ENCODE measurements at regions not wholly inside any gene's neighbourhood (a gene's known extent, or its start where the extent isn't known, plus 50 kb on each side); places are given as distances from the start of the nearest gene placed in this dataset.
"Not testable (repeated sequence)": the region's sequence is repeated elsewhere in the genome, so short reads cannot be mapped to it uniquely, and the experiment has no call there.

DNA sequence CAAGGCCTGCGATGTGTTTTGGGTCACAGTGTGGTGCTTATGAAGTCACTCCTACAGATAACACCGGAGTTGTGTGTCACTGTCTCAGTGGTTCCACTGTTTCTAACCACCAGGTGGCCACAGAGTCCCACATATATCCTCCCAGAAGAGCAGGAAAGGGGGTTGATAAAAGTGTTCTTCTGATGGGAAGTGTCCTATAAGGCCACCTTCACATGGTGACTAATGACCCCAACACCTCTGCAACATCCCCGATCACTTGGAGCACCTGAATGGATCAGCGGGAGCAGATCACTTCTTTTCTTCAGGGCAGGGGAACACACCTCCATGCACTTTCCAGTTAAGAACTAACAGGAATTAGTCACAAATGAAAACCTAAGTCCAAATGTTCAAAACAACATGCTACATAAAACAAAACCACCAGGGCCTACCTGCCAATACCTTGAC lies 111.5 kb downstream of the PPIAL4G start:
- not testable (repeated sequence) for H3K4me1 ChIP-seq; H3K36me3 Mint-ChIP-seq; H3K9me3 Mint-ChIP-seq; H3K27me3 ChIP-seq; H3K9me3 ChIP-seq (ENCODE audit: low read depth); H3K4me3 Mint-ChIP-seq; H3K9ac ChIP-seq; H3K4me2 ChIP-seq; H3K36me3 ChIP-seq; H3K79me2 ChIP-seq (ENCODE audit: low read depth); H3K27me3 Mint-ChIP-seq (ENCODE audit: insufficient read depth, low read depth); H4K20me1 ChIP-seq (ENCODE audit: low read depth); H3K4me3 ChIP-seq; H3K27ac ChIP-seq; H3F3A ChIP-seq (ENCODE audit: low read depth)
- TF ChIP-seq, protein P1, sequence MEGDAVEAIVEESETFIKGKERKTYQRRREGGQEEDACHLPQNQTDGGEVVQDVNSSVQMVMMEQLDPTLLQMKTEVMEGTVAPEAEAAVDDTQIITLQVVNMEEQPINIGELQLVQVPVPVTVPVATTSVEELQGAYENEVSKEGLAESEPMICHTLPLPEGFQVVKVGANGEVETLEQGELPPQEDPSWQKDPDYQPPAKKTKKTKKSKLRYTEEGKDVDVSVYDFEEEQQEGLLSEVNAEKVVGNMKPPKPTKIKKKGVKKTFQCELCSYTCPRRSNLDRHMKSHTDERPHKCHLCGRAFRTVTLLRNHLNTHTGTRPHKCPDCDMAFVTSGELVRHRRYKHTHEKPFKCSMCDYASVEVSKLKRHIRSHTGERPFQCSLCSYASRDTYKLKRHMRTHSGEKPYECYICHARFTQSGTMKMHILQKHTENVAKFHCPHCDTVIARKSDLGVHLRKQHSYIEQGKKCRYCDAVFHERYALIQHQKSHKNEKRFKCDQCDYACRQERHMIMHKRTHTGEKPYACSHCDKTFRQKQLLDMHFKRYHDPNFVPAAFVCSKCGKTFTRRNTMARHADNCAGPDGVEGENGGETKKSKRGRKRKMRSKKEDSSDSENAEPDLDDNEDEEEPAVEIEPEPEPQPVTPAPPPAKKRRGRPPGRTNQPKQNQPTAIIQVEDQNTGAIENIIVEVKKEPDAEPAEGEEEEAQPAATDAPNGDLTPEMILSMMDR (IDR thresholded peaks at IDR 0.05): peak; percentile 80
- peak overlapping the region; percentile 51 for H2AFZ ChIP-seq (replicated peaks)
- peaks cover 13% of the 10 kb centered on the region for H3K4me1 Mint-ChIP-seq
- DNase-seq (ENCODE audit: low spot score): peak; percentile 80
- H3K27ac Mint-ChIP-seq: peak overlapping the region; percentile 57

GRCh38 chr1:148370661-148371060 lies 112.4 kb downstream of the PPIAL4G start:
- H3K4me3 Mint-ChIP-seq: not testable (repeated sequence)

DNA sequence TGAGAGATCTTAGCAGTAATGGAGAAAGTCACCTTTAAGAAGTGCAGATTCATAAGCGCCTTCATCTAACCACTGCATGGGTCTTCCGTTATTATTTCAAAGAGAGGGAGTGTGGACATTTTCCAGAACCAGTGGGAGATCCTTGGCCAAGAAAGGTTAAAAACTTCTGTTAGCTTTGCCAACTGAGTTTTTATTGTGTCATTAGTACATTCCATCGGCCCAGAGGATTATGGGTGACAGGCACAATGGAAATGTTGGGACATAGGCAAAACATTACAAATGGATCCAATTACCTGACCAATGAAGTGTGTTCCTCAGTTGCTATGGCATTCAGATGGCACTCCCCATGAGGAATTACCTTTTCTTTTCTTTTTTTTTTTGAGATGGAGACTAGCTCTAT lies 115.5 kb downstream of the PPIAL4G start:
- peaks cover 3% of the 10 kb centered on the region for H3K36me3 Mint-ChIP-seq
- H3F3A ChIP-seq (ENCODE audit: low read depth): no peaks in the 10 kb centered on the region
- H2AFZ ChIP-seq (replicated peaks): no peak overlapping the region
- TF ChIP-seq EZH2 (IDR thresholded peaks at IDR 0.05) (no peak), EZH2phosphoT487 (IDR thresholded peaks at IDR 0.05) (no peak)
- TF ChIP-seq, protein P1 (IDR thresholded peaks at IDR 0.05): no peak
- no peak overlapping the region for H3K9ac ChIP-seq
- DNase-seq (ENCODE audit: low spot score): no peak
- H4K20me1 ChIP-seq (ENCODE audit: low read depth): no peaks in the 10 kb centered on the region
- H3K4me2 ChIP-seq: no peak overlapping the region
- no peaks in the 10 kb centered on the region for H3K36me3 ChIP-seq
- no peak overlapping the region for H3K27ac Mint-ChIP-seq
- peaks cover 17% of the 10 kb centered on the region for H3K27me3 ChIP-seq
- H3K9me3 ChIP-seq (ENCODE audit: low read depth): no peaks in the 10 kb centered on the region
- no peak overlapping the region for H3K4me3 ChIP-seq
- H3K4me3 Mint-ChIP-seq: no peak overlapping the region
- H3K4me1 ChIP-seq: peaks cover 3% of the 10 kb centered on the region
- H3K79me2 ChIP-seq (ENCODE audit: low read depth): no peaks in the 10 kb centered on the region
- peaks cover 15% of the 10 kb centered on the region for H3K27me3 Mint-ChIP-seq (ENCODE audit: insufficient read depth, low read depth)
- H3K4me1 Mint-ChIP-seq: peaks cover 11% of the 10 kb centered on the region
- H3K9me3 Mint-ChIP-seq: peaks cover 2% of the 10 kb centered on the region
- no peak overlapping the region for H3K27ac ChIP-seq

More at GRCh38 chr1:148370661-148371060, 112.4 kb downstream of the PPIAL4G start:
- H3K4me2 ChIP-seq; H3K27ac ChIP-seq; H3K4me1 ChIP-seq; DNase-seq (ENCODE audit: low spot score); H3K36me3 Mint-ChIP-seq; H3K27ac Mint-ChIP-seq; H3K27me3 Mint-ChIP-seq (ENCODE audit: insufficient read depth, low read depth); H4K20me1 ChIP-seq (ENCODE audit: low read depth); H3K27me3 ChIP-seq; H3K9me3 ChIP-seq (ENCODE audit: low read depth); H3K36me3 ChIP-seq; H3K4me3 ChIP-seq; H2AFZ ChIP-seq (replicated peaks); H3K79me2 ChIP-seq (ENCODE audit: low read depth); H3K9ac ChIP-seq; H3K9me3 Mint-ChIP-seq; H3F3A ChIP-seq (ENCODE audit: low read depth): not testable (repeated sequence)
- H3K4me1 Mint-ChIP-seq: peaks cover 13% of the 10 kb centered on the region

- not testable (repeated sequence) for H3K4me2 ChIP-seq; H3F3A ChIP-seq (ENCODE audit: low read depth); H3K9me3 Mint-ChIP-seq; H3K27ac ChIP-seq; H3K4me3 Mint-ChIP-seq; H3K4me1 ChIP-seq; DNase-seq (ENCODE audit: low spot score); H3K36me3 Mint-ChIP-seq; H3K9ac ChIP-seq; H3K4me3 ChIP-seq; H2AFZ ChIP-seq (replicated peaks); H3K36me3 ChIP-seq; H4K20me1 ChIP-seq (ENCODE audit: low read depth); H3K27ac Mint-ChIP-seq; H3K79me2 ChIP-seq (ENCODE audit: low read depth); H3K9me3 ChIP-seq (ENCODE audit: low read depth)
- peaks cover 11% of the 10 kb centered on the region for H3K4me1 Mint-ChIP-seq
- H3K27me3 Mint-ChIP-seq (ENCODE audit: insufficient read depth, low read depth): peaks cover 23% of the 10 kb centered on the region
- peaks cover 30% of the 10 kb centered on the region for H3K27me3 ChIP-seq
Measured at GRCh38 chr1:148366136-148366753, 116.9 kb downstream of the PPIAL4G start.

GRCh38 chr1:148365151-148365550 lies 118.0 kb downstream of the PPIAL4G start:
- not testable (repeated sequence) for DNase-seq (ENCODE audit: low spot score); H3K4me1 ChIP-seq; H2AFZ ChIP-seq (replicated peaks); H4K20me1 ChIP-seq (ENCODE audit: low read depth); H3F3A ChIP-seq (ENCODE audit: low read depth); H3K9me3 ChIP-seq (ENCODE audit: low read depth); H3K36me3 Mint-ChIP-seq; H3K27ac ChIP-seq; H3K27ac Mint-ChIP-seq; H3K9me3 Mint-ChIP-seq; H3K79me2 ChIP-seq (ENCODE audit: low read depth); H3K4me3 Mint-ChIP-seq; H3K36me3 ChIP-seq; H3K4me3 ChIP-seq; H3K9ac ChIP-seq; H3K4me2 ChIP-seq
- Mint-ChIP-seq H3K27me3 (ENCODE audit: insufficient read depth, low read depth) (peaks cover 24% of the 10 kb centered on the region), H3K4me1 (peaks cover 11% of the 10 kb centered on the region)
- H3K27me3 ChIP-seq: peaks cover 41% of the 10 kb centered on the region

DNA sequence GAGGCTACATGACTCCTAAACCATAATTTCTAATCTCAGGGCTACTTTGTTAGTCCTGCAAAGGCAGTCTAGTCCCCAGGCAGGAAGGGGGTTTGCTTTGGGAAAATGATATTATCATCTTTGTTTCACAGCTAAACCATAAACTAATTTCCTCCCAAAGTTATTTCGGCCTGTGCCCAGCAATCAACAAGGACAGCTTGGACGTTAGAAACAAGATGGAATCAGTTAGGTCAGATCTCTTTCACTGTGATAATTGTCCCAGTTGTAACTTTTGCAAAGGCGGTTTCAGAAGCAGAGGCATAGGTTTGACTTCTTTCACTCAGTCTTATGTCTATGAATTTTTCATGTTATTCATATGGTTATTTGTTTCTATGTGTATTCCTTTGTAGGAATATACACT lies 119.1 kb downstream of the PPIAL4G start:
- not testable (repeated sequence) for H3K36me3 ChIP-seq; H3K79me2 ChIP-seq (ENCODE audit: low read depth); H2AFZ ChIP-seq (replicated peaks); H3F3A ChIP-seq (ENCODE audit: low read depth); H3K9ac ChIP-seq; H3K27ac Mint-ChIP-seq; H3K4me3 Mint-ChIP-seq; H3K4me2 ChIP-seq; H3K4me1 ChIP-seq; H3K36me3 Mint-ChIP-seq; H3K9me3 Mint-ChIP-seq; H3K9me3 ChIP-seq (ENCODE audit: low read depth); H3K4me3 ChIP-seq; DNase-seq (ENCODE audit: low spot score); H3K27ac ChIP-seq; H4K20me1 ChIP-seq (ENCODE audit: low read depth)
- Mint-ChIP-seq H3K4me1 (peaks cover 11% of the 10 kb centered on the region), H3K27me3 (ENCODE audit: insufficient read depth, low read depth) (peaks cover 25% of the 10 kb centered on the region)
- peaks cover 47% of the 10 kb centered on the region for H3K27me3 ChIP-seq

Measured in neural progenitor cell (in vitro differentiated cells).